ENCODE measurements at regions not wholly inside any gene's neighbourhood (a gene's known extent, or its start where the extent isn't known, plus 50 kb on each side); places are given as distances from the start of the nearest gene placed in this dataset.

DNA sequence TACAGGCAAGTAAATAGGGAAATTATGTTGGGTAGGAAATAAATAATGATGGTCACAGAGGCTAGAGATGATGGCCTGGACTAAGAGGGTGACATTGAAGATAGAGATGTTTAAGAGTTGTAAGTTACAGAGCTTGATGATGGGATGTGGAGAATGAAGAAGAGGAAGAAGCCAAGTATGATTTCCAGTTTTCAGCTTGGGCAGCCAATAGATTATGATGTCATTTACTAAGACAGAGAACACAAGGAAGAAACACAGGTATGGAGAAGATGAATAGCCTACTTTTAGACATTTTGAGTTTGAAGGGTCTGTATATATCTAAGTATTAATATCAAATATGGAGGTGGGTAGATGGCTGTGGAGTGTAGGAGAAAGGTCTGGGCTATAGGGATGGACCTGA, 56.0 kb upstream of the PRELP start:
- CTCF ChIA-PET = interaction anchor here (0.6 to 2.2 kb wide), 4 partner anchors 10 to 80 kb away, joined by 3 to 5 read pairs (median 4); no protein-coding TSS in a partner anchor
- no peak for TF ChIP-seq BHLHE40 (IDR thresholded peaks at IDR 0.05; ENCODE audit: borderline replicate concordance in 1 of 2, low read depth in 2 of 2, low read length in 1 of 2)
- TF ChIP-seq NR2C1 (IDR thresholded peaks at IDR 0.05) = no peak
- peak; percentile 35; the same call in 1 of the 2 replicates for TF ChIP-seq ATF7 (IDR thresholded peaks at IDR 0.05; ENCODE audit: low read depth)
- no peak overlapping the region for H3K9ac ChIP-seq (ENCODE audit: control insufficient read depth, insufficient read depth, low read length)
- no peaks in the 10 kb centered on the region for H3K4me1 ChIP-seq (ENCODE audit: control insufficient read depth, insufficient read depth, low read length)
- FAIRE-seq (no peak), ATAC-seq (no peak), DNase-seq (ENCODE audit: low read depth, low spot score) (no peak)
- in situ Hi-C loops (cut with MboI) = no loop called here
- no peak overlapping the region for H3K27ac ChIP-seq (ENCODE audit: control insufficient read depth, insufficient read depth)
- no TSS peak for BruUV-seq (replicated peaks)
- H2AFZ ChIP-seq (ENCODE audit: control insufficient read depth, low read depth, low read length) = no peak overlapping the region
- RAD21 ChIA-PET (ENCODE audit: unreplicated experiment) = no interaction called here
- intact Hi-C loops (cut with micrococcal nuclease; ENCODE audit: unreplicated experiment) = no loop called here
- H3K9me3 ChIP-seq (replicated peaks; ENCODE audit: control insufficient read depth, insufficient read depth, low read length) = no peaks in the 10 kb centered on the region
- H3K36me3 ChIP-seq (ENCODE audit: control insufficient read depth in 2 of 2, insufficient read depth in 2 of 2, low read length in 1 of 2) = no peaks in the 10 kb centered on the region
- H3K27me3 ChIP-seq (replicated peaks in 1 of 2; ENCODE audit: control insufficient read depth in 2 of 2, insufficient read depth in 2 of 2, low read length in 1 of 2) = no peaks in the 10 kb centered on the region
- SMC1A ChIA-PET (ENCODE audit: uncharacterized antibody, unreplicated experiment) = interaction anchor here (0.9 to 1.3 kb wide), 7 partner anchors 9 to 80 kb away, joined by 3 to 4 read pairs (median 3); no protein-coding TSS in a partner anchor
- no peaks in the 10 kb centered on the region for H4K20me1 ChIP-seq (ENCODE audit: control insufficient read depth, insufficient read depth)
- POLR2A ChIA-PET = no interaction called here
- H3K79me2 ChIP-seq (ENCODE audit: control insufficient read depth, insufficient read depth, low read length) = no peaks in the 10 kb centered on the region
- H3K4me3 ChIP-seq = no peak overlapping the region
- no peak overlapping the region for H3K4me2 ChIP-seq (ENCODE audit: control insufficient read depth, insufficient read depth)

DNA sequence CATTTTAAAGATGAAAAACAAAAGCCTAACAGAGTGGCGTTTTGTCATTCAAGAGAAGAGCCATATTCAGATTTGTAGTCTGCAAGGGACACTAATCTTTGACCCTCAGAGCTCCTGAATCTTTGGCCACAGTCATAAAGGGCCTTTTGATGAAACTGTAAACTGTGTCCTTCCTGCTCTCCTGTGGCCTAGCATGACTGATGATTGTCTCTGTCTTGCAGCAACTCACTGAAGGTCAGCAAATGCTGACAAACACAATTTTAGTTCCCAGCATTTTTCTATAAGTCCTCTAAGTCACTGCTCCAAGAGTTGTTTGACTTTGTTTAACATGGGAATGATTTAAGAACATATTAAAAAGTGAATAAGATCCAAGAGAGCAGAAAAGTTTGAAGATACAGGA, 55.3 kb upstream of the PRELP start:
- SMC1A ChIA-PET (ENCODE audit: uncharacterized antibody, unreplicated experiment) = interaction anchor here (1.0 to 1.1 kb wide), 2 partner anchors 10 to 12 kb away, joined by 3 to 4 read pairs; no protein-coding TSS in a partner anchor
- no peaks in the 10 kb centered on the region for H3K79me2 ChIP-seq (ENCODE audit: control insufficient read depth, insufficient read depth, low read length)
- RAD21 ChIA-PET (ENCODE audit: unreplicated experiment) = no interaction called here
- no peaks in the 10 kb centered on the region for H3K36me3 ChIP-seq (ENCODE audit: control insufficient read depth in 2 of 2, insufficient read depth in 2 of 2, low read length in 1 of 2)
- DNase-seq (ENCODE audit: low read depth, low spot score) (no peak), ATAC-seq (no peak), FAIRE-seq (no peak)
- WGBS (ENCODE audit: insufficient coverage, insufficient replicate concordance, low lambda C conversion rate, missing lambda C conversion rate) = 3% methylated on average over 1 of the region's 1 CpG
- in situ Hi-C loops (cut with MboI) (no loop called here), intact Hi-C loops (cut with micrococcal nuclease; ENCODE audit: unreplicated experiment) (no loop called here)
- no peak overlapping the region for H2AFZ ChIP-seq (ENCODE audit: control insufficient read depth, low read depth, low read length)
- no peaks in the 10 kb centered on the region for H3K4me1 ChIP-seq (ENCODE audit: control insufficient read depth, insufficient read depth, low read length)
- H3K27me3 ChIP-seq (replicated peaks in 1 of 2; ENCODE audit: control insufficient read depth in 2 of 2, insufficient read depth in 2 of 2, low read length in 1 of 2) = no peaks in the 10 kb centered on the region
- no peak overlapping the region for H3K9ac ChIP-seq (ENCODE audit: control insufficient read depth, insufficient read depth, low read length)
- no peak overlapping the region for H3K27ac ChIP-seq (ENCODE audit: control insufficient read depth, insufficient read depth)
- BruUV-seq (replicated peaks) = no TSS peak
- CTCF ChIA-PET = interaction anchor here (2.2 kb wide), 1 partner anchor 10 kb away, joined by 5 read pairs; no protein-coding TSS in a partner anchor
- no peaks in the 10 kb centered on the region for H4K20me1 ChIP-seq (ENCODE audit: control insufficient read depth, insufficient read depth)
- H3K4me2 ChIP-seq (ENCODE audit: control insufficient read depth, insufficient read depth) = no peak overlapping the region
- no peaks in the 10 kb centered on the region for H3K9me3 ChIP-seq (replicated peaks; ENCODE audit: control insufficient read depth, insufficient read depth, low read length)
- POLR2A ChIA-PET = no interaction called here
- H3K4me3 ChIP-seq = no peak overlapping the region
- TF ChIP-seq, protein P1, sequence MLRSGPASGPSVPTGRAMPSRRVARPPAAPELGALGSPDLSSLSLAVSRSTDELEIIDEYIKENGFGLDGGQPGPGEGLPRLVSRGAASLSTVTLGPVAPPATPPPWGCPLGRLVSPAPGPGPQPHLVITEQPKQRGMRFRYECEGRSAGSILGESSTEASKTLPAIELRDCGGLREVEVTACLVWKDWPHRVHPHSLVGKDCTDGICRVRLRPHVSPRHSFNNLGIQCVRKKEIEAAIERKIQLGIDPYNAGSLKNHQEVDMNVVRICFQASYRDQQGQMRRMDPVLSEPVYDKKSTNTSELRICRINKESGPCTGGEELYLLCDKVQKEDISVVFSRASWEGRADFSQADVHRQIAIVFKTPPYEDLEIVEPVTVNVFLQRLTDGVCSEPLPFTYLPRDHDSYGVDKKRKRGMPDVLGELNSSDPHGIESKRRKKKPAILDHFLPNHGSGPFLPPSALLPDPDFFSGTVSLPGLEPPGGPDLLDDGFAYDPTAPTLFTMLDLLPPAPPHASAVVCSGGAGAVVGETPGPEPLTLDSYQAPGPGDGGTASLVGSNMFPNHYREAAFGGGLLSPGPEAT (IDR thresholded peaks at IDR 0.05; ENCODE audit: low read depth) = no peak
- no peak for TF ChIP-seq NR2C2 (IDR thresholded peaks at IDR 0.05; ENCODE audit: borderline replicate concordance, control insufficient read depth, insufficient read length, low read depth)
- TF ChIP-seq, protein P2, sequence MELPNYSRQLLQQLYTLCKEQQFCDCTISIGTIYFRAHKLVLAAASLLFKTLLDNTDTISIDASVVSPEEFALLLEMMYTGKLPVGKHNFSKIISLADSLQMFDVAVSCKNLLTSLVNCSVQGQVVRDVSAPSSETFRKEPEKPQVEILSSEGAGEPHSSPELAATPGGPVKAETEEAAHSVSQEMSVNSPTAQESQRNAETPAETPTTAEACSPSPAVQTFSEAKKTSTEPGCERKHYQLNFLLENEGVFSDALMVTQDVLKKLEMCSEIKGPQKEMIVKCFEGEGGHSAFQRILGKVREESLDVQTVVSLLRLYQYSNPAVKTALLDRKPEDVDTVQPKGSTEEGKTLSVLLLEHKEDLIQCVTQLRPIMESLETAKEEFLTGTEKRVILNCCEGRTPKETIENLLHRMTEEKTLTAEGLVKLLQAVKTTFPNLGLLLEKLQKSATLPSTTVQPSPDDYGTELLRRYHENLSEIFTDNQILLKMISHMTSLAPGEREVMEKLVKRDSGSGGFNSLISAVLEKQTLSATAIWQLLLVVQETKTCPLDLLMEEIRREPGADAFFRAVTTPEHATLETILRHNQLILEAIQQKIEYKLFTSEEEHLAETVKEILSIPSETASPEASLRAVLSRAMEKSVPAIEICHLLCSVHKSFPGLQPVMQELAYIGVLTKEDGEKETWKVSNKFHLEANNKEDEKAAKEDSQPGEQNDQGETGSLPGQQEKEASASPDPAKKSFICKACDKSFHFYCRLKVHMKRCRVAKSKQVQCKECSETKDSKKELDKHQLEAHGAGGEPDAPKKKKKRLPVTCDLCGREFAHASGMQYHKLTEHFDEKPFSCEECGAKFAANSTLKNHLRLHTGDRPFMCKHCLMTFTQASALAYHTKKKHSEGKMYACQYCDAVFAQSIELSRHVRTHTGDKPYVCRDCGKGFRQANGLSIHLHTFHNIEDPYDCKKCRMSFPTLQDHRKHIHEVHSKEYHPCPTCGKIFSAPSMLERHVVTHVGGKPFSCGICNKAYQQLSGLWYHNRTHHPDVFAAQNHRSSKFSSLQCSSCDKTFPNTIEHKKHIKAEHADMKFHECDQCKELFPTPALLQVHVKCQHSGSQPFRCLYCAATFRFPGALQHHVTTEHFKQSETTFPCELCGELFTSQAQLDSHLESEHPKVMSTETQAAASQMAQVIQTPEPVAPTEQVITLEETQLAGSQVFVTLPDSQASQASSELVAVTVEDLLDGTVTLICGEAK (IDR thresholded peaks at IDR 0.05; ENCODE audit: borderline replicate concordance) = no peak
- TF ChIP-seq MEF2A (IDR thresholded peaks at IDR 0.05; ENCODE audit: insufficient read depth, low read depth, low read length) = no peak
- TF ChIP-seq MEF2B (IDR thresholded peaks at IDR 0.05; ENCODE audit: partially characterized antibody, poor library complexity, severe bottlenecking) = no peak
- TF ChIP-seq, protein P3, sequence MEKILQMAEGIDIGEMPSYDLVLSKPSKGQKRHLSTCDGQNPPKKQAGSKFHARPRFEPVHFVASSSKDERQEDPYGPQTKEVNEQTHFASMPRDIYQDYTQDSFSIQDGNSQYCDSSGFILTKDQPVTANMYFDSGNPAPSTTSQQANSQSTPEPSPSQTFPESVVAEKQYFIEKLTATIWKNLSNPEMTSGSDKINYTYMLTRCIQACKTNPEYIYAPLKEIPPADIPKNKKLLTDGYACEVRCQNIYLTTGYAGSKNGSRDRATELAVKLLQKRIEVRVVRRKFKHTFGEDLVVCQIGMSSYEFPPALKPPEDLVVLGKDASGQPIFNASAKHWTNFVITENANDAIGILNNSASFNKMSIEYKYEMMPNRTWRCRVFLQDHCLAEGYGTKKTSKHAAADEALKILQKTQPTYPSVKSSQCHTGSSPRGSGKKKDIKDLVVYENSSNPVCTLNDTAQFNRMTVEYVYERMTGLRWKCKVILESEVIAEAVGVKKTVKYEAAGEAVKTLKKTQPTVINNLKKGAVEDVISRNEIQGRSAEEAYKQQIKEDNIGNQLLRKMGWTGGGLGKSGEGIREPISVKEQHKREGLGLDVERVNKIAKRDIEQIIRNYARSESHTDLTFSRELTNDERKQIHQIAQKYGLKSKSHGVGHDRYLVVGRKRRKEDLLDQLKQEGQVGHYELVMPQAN (conservative IDR thresholded peaks at IDR 0.05) = no peak
- TF ChIP-seq FOXM1 (IDR thresholded peaks at IDR 0.05; ENCODE audit: low read depth, low read length) = no peak

Data from GM12878 (cell line).